ENCODE measurements at regions not wholly inside any gene's neighbourhood (a gene's known extent, or its start where the extent isn't known, plus 50 kb on each side); places are given as distances from the start of the nearest gene placed in this dataset.

DNA sequence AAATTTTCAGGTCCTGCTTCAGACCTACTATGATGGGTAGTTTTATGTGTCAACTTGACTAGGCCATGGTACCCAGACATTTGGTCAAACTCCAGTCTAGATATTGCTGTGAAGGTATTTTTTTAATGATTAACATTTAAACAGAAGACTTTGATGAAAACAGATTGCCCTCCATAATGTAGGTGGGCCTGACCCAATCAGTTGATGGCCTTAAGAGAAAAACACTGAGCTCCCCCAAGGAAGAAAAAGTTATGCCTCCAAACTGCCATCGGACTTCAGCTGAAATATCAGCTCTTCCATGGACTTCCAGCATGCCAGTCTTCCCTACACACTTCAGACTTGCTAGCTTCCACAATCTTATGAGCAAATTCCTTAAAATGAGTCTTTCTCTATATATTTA, 67.3 kb upstream of the TYRP1 start:
- H3K4me3 Mint-ChIP-seq, result no peak overlapping the region
- H3K27ac Mint-ChIP-seq, result no peak overlapping the region
- H3K36me3 Mint-ChIP-seq, result no peaks in the 10 kb centered on the region

DNA sequence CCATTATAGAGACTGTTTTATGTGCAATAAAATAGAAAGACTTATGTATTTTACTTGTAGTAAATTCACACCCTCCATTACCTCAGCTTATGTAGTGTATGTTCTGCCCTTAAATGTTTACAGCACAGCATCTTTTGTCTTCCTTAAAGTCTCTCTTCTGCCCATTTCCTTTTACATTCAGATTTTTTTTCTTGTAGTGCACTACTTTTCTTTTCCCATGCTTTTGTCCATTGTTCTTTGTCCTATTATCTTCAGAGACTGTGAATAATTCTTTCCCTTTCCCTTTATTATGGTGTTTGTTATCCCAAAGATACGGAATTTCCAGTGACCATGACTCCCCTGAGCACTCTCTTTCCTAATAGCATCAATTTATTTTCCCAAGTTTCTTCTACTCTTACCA, 66.1 kb upstream of the TYRP1 start:
- Mint-ChIP-seq H3K4me1 (ENCODE audit: unreplicated experiment) (peaks cover 7% of the 10 kb centered on the region), H3K9me3 (no peaks in the 10 kb centered on the region), H3K27me3 (peaks cover 3% of the 10 kb centered on the region), H3K4me3 (no peak overlapping the region), H3K27ac (no peak overlapping the region), H3K36me3 (no peaks in the 10 kb centered on the region)
- TF ChIP-seq, protein P1, sequence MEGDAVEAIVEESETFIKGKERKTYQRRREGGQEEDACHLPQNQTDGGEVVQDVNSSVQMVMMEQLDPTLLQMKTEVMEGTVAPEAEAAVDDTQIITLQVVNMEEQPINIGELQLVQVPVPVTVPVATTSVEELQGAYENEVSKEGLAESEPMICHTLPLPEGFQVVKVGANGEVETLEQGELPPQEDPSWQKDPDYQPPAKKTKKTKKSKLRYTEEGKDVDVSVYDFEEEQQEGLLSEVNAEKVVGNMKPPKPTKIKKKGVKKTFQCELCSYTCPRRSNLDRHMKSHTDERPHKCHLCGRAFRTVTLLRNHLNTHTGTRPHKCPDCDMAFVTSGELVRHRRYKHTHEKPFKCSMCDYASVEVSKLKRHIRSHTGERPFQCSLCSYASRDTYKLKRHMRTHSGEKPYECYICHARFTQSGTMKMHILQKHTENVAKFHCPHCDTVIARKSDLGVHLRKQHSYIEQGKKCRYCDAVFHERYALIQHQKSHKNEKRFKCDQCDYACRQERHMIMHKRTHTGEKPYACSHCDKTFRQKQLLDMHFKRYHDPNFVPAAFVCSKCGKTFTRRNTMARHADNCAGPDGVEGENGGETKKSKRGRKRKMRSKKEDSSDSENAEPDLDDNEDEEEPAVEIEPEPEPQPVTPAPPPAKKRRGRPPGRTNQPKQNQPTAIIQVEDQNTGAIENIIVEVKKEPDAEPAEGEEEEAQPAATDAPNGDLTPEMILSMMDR (conservative IDR thresholded peaks at IDR 0.05), result no peak
- no peak for DNase-seq (ENCODE audit: extremely low spot score, unreplicated experiment)

More for the DNA sequence above, 67.3 kb upstream of the TYRP1 start:
- no peak for DNase-seq (ENCODE audit: extremely low spot score, unreplicated experiment)
- no peaks in the 10 kb centered on the region for H3K9me3 Mint-ChIP-seq
- peaks cover 3% of the 10 kb centered on the region for H3K27me3 Mint-ChIP-seq
- H3K4me1 Mint-ChIP-seq (ENCODE audit: unreplicated experiment), result peaks cover 4% of the 10 kb centered on the region
- TF ChIP-seq, protein P1 (conservative IDR thresholded peaks at IDR 0.05), result no peak

DNA sequence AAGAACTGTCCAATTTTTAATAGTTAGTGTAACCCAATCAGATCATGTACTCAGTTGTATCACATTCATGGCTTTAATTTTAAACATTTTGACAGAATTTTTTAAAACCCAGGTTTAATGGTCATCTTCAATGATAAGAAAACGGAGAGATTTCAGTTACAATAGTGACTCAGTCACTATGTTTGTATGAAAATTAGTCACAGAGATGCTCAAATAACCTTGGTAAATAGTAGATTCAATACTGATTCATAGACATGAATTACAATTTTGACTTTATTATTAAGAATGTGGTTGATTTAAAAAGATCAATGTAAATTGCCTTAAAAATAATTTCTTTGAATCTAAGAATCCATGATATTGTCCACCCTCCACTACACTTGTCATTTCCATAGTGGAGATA, 64.6 kb upstream of the TYRP1 start:
- Mint-ChIP-seq H3K9me3 (no peaks in the 10 kb centered on the region), H3K4me3 (no peak overlapping the region), H3K36me3 (no peaks in the 10 kb centered on the region), H3K27ac (no peak overlapping the region), H3K4me1 (ENCODE audit: unreplicated experiment) (peaks cover 8% of the 10 kb centered on the region), H3K27me3 (peaks cover 3% of the 10 kb centered on the region)
- no peak for DNase-seq (ENCODE audit: extremely low spot score, unreplicated experiment)
- TF ChIP-seq, protein P1 (conservative IDR thresholded peaks at IDR 0.05), result no peak

DNA sequence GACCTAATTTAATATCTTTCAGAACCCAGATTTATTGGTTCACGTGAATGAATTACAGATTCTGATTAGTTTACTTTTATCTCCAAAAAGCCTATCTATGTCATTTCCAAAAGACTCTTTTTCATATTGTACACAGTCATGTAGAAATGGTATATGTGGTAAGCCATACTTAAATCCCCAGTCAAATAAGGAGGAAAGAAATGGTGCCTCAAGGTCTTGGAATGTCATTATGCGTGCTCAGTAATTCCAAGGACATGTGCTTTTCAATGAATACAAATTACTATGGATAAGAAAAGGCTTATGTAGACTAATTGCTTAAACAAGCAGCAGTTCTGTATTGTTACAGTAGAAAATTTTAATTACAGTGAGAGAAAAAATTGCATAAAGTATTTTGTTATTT, 64.1 kb upstream of the TYRP1 start:
- Mint-ChIP-seq H3K36me3 (no peaks in the 10 kb centered on the region), H3K4me3 (no peak overlapping the region), H3K27ac (no peak overlapping the region), H3K27me3 (peaks cover 3% of the 10 kb centered on the region), H3K9me3 (no peaks in the 10 kb centered on the region), H3K4me1 (ENCODE audit: unreplicated experiment) (peaks cover 8% of the 10 kb centered on the region)
- TF ChIP-seq, protein P1 (conservative IDR thresholded peaks at IDR 0.05), result no peak
- no peak for DNase-seq (ENCODE audit: extremely low spot score, unreplicated experiment)

DNA sequence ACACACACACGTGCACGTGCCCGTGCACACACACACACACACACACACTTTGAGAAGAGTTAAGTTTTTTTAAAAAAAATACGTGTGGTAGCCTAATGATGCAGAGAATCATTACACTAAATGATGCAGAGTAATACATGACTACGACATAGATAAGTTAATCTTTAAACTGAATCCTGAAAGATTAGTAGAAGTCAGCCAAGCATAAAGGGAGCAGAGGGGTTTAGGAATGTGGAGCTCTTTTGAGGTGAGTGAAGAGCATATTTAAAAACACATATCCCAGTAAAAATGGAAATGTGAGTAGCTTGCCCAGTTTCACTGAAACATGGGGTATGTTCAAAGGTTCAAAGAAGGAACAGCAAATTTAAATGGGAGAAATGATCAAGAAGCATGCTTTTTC, 61.3 kb upstream of the TYRP1 start:
- Mint-ChIP-seq H3K4me3 (no peak overlapping the region), H3K27ac (no peak overlapping the region), H3K27me3 (peaks cover 9% of the 10 kb centered on the region), H3K36me3 (no peaks in the 10 kb centered on the region), H3K4me1 (ENCODE audit: unreplicated experiment) (peaks cover 8% of the 10 kb centered on the region), H3K9me3 (no peaks in the 10 kb centered on the region)
- DNase-seq (ENCODE audit: extremely low spot score, unreplicated experiment), result no peak
- TF ChIP-seq, protein P1 (conservative IDR thresholded peaks at IDR 0.05), result no peak

All from type B pancreatic cell (in vitro differentiated cells).